CD4-positive, alpha-beta T cell treated with Interleukin-4 for 1 hour (primary cell): ENCODE measurements at regions not wholly inside any gene's neighbourhood (a gene's known extent, or its start where the extent isn't known, plus 50 kb on each side); places are given as distances from the start of the nearest gene placed in this dataset.
A peak's percentile ranks its signal among the peaks of the same experiment; 100 is the strongest.

Experiments
- DNase-seq, 2 donors: peaks; one replicate each; pipeline ENCODE4 v3.0.0-alpha.2; 2020 to 2022

GRCh38 chr14:53601409-53601808 lies 355.2 kb downstream of the BMP4 start:
- DNase-seq = no peak

GRCh38 chr14:53599221-53599945 lies 357.2 kb downstream of the BMP4 start:
- no peak for DNase-seq

- no peak for DNase-seq
Measured at GRCh38 chr14:53596853-53597525, 359.6 kb downstream of the BMP4 start.

GRCh38 chr14:53591816-53592215 lies 364.8 kb downstream of the BMP4 start:
- DNase-seq = no peak

- no peak for DNase-seq
Measured at GRCh38 chr14:53581504-53581903, 375.1 kb downstream of the BMP4 start.

- no peak for DNase-seq
Measured at GRCh38 chr14:53571641-53572328, 384.8 kb downstream of the BMP4 start.

- no peak for DNase-seq
Measured at GRCh38 chr14:53570411-53571387, 385.9 kb downstream of the BMP4 start.

- DNase-seq = no peak
Measured at GRCh38 chr14:53569446-53569845, 387.2 kb downstream of the BMP4 start.

- DNase-seq = no peak
Measured at GRCh38 chr14:53567236-53567780, 389.3 kb downstream of the BMP4 start.

GRCh38 chr14:53564870-53565269 lies 391.8 kb downstream of the BMP4 start:
- DNase-seq = no peak

GRCh38 chr14:53563628-53564027 lies 393.0 kb downstream of the BMP4 start:
- no peak for DNase-seq

- DNase-seq = no peak
Measured at GRCh38 chr14:53553221-53553620, 400.1 kb upstream of the DDHD1 start.

GRCh38 chr14:53551862-53552261 lies 398.7 kb upstream of the DDHD1 start:
- no peak for DNase-seq

- DNase-seq = no peak
Measured at GRCh38 chr14:53550776-53551175, 397.7 kb upstream of the DDHD1 start.

GRCh38 chr14:53549956-53550355 lies 396.8 kb upstream of the DDHD1 start:
- no peak for DNase-seq

GRCh38 chr14:53547593-53547992 lies 394.5 kb upstream of the DDHD1 start:
- DNase-seq = no peak

- no peak for DNase-seq
Measured at GRCh38 chr14:53545217-53545616, 392.1 kb upstream of the DDHD1 start.

- DNase-seq = no peak
Measured at GRCh38 chr14:53542732-53543131, 389.6 kb upstream of the DDHD1 start.

- no peak for DNase-seq
Measured at GRCh38 chr14:53541411-53541810, 388.3 kb upstream of the DDHD1 start.

GRCh38 chr14:53539489-53540126 lies 386.5 kb upstream of the DDHD1 start:
- peak; percentile 19 to 24 for DNase-seq

GRCh38 chr14:53538316-53538881 lies 385.3 kb upstream of the DDHD1 start:
- DNase-seq = no peak
